Suprapubic skin (tissue), 3 donors: ENCODE measurements at regions not wholly inside any gene's neighbourhood (a gene's known extent, or its start where the extent isn't known, plus 50 kb on each side); places are given as distances from the start of the nearest gene placed in this dataset.

ENCODE experiments used
- CTCF ChIP-seq, 2 donors: fragments of 200-600 bp in 1 of 2; fragments of 450-650 bp in 1 of 2; sonication (generic) in 1 of 2; IDR thresholded peaks; one replicate each; pipeline ENCODE4 v1.5.1; 2016 to 2019; ENCODE audit warnings: antibody characterized with exemption in 2 of 2, mild to moderate bottlenecking in 1 of 2, moderate library complexity in 1 of 2
- POLR2A ChIP-seq, 2 donors: fragments of 450-650 bp; IDR thresholded peaks; one replicate each; pipeline ENCODE4 v1.6.1; 2017; ENCODE audit warnings: antibody characterized with exemption in 2 of 2, mild to moderate bottlenecking in 2 of 2, moderate library complexity in 2 of 2

DNA sequence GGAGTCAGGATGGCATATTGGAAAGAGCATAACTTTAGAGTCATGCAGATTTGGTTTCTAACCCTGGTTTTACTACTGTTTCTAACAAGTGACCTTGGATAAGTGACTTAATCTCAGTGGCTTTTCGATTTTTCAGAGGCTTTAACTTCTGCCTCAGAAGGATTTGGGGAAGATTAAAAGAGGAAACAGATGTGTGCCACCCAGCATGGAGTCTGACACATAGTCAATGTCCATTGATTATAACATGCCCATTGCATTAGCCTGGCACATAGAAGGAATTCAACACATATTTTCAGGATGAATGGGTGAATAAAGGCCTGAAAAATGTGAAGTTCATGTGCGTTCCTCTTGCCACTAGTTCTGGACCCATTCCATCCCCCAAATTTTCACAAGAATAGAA lies 438.2 kb downstream of the EPHA4 start:
- TF ChIP-seq CTCF (IDR thresholded peaks at IDR 0.05) (no peak), POLR2A (IDR thresholded peaks at IDR 0.05) (no peak)
